ENCODE measurements at regions not wholly inside any gene's neighbourhood (a gene's known extent, or its start where the extent isn't known, plus 50 kb on each side); places are given as distances from the start of the nearest gene placed in this dataset.

GRCh38 chr3:135513106-135514059 is 452.1 kb upstream of the PPP2R3A start:
- Histone ChIP-seq H3K79me2 (ENCODE audit: low read length) (no peaks in the 10 kb centered on the region), H3K4me2 (ENCODE audit: low read length) (no peak overlapping the region), H4K20me1 (ENCODE audit: insufficient read depth, low read length) (no peaks in the 10 kb centered on the region), H2AFZ (ENCODE audit: low read depth, low read length) (no peak overlapping the region; the same call in 1 of the 2 replicates), H3K4me1 (ENCODE audit: low read length) (peaks cover 5% of the 10 kb centered on the region; the same call in 1 of the 2 replicates), H3K4me3 (ENCODE audit: low read length) (no peak overlapping the region), H3K36me3 (replicated peaks; ENCODE audit: low read depth, low read length) (no peaks in the 10 kb centered on the region), H3K9me3 (ENCODE audit: insufficient read depth, low read length) (peaks cover 7% of the 10 kb centered on the region; the same call in 1 of the 2 replicates), H3K27ac (ENCODE audit: low read length) (no peak overlapping the region), H3K27me3 (ENCODE audit: low read depth, low read length) (peaks cover 17% of the 10 kb centered on the region), H3K9ac (ENCODE audit: low read length) (no peak overlapping the region)
- no peak for TF ChIP-seq EZH2phosphoT487 (IDR thresholded peaks at IDR 0.05; ENCODE audit: low read depth)
- TF ChIP-seq CTCF (IDR thresholded peaks at IDR 0.05; ENCODE audit: low read depth, low read length) = no peak

- Histone ChIP-seq H4K20me1 (ENCODE audit: insufficient read depth, low read length) (no peaks in the 10 kb centered on the region), H3K27ac (ENCODE audit: low read length) (no peak overlapping the region), H2AFZ (ENCODE audit: low read depth, low read length) (no peak overlapping the region), H3K27me3 (ENCODE audit: low read depth, low read length) (peaks cover 15% of the 10 kb centered on the region), H3K9ac (ENCODE audit: low read length) (no peak overlapping the region), H3K4me2 (ENCODE audit: low read length) (no peak overlapping the region), H3K4me3 (ENCODE audit: low read length) (no peak overlapping the region), H3K9me3 (ENCODE audit: insufficient read depth, low read length) (peaks cover 3% of the 10 kb centered on the region; the same call in 1 of the 2 replicates), H3K36me3 (replicated peaks; ENCODE audit: low read depth, low read length) (no peaks in the 10 kb centered on the region), H3K79me2 (ENCODE audit: low read length) (no peaks in the 10 kb centered on the region), H3K4me1 (ENCODE audit: low read length) (peaks cover 5% of the 10 kb centered on the region; the same call in 1 of the 2 replicates)
- TF ChIP-seq EZH2phosphoT487 (IDR thresholded peaks at IDR 0.05; ENCODE audit: low read depth) (no peak), CTCF (IDR thresholded peaks at IDR 0.05; ENCODE audit: low read depth, low read length) (no peak)
Observed at GRCh38 chr3:135514060-135514448, 451.5 kb upstream of the PPP2R3A start.

- H3K4me1 ChIP-seq (ENCODE audit: low read length) = peaks cover 5% of the 10 kb centered on the region; the same call in 1 of the 2 replicates
- no peak overlapping the region for H3K4me2 ChIP-seq (ENCODE audit: low read length)
- H3K79me2 ChIP-seq (ENCODE audit: low read length) = no peaks in the 10 kb centered on the region
- H3K36me3 ChIP-seq (replicated peaks; ENCODE audit: low read depth, low read length) = no peaks in the 10 kb centered on the region
- H3K9ac ChIP-seq (ENCODE audit: low read length) = no peak overlapping the region
- no peak overlapping the region for H3K4me3 ChIP-seq (ENCODE audit: low read length)
- peaks cover 33% of the 10 kb centered on the region for H3K27me3 ChIP-seq (ENCODE audit: low read depth, low read length)
- H3K27ac ChIP-seq (ENCODE audit: low read length) = no peak overlapping the region
- no peaks in the 10 kb centered on the region for H3K9me3 ChIP-seq (ENCODE audit: insufficient read depth, low read length)
- H2AFZ ChIP-seq (ENCODE audit: low read depth, low read length) = no peak overlapping the region
- TF ChIP-seq CTCF (IDR thresholded peaks at IDR 0.05; ENCODE audit: low read depth, low read length) (no peak), EZH2phosphoT487 (IDR thresholded peaks at IDR 0.05; ENCODE audit: low read depth) (no peak)
- no peaks in the 10 kb centered on the region for H4K20me1 ChIP-seq (ENCODE audit: insufficient read depth, low read length)
Observed at GRCh38 chr3:135516143-135516542, 449.4 kb upstream of the PPP2R3A start.

- no peak for TF ChIP-seq EZH2phosphoT487 (IDR thresholded peaks at IDR 0.05; ENCODE audit: low read depth)
- TF ChIP-seq CTCF (IDR thresholded peaks at IDR 0.05; ENCODE audit: low read depth, low read length) = no peak
- no peaks in the 10 kb centered on the region for H3K79me2 ChIP-seq (ENCODE audit: low read length)
- H3K4me3 ChIP-seq (ENCODE audit: low read length) = no peak overlapping the region
- peaks cover 55% of the 10 kb centered on the region for H3K27me3 ChIP-seq (ENCODE audit: low read depth, low read length)
- H2AFZ ChIP-seq (ENCODE audit: low read depth, low read length) = no peak overlapping the region
- no peak overlapping the region for H3K27ac ChIP-seq (ENCODE audit: low read length)
- no peaks in the 10 kb centered on the region for H3K4me1 ChIP-seq (ENCODE audit: low read length)
- no peak overlapping the region for H3K9ac ChIP-seq (ENCODE audit: low read length)
- no peaks in the 10 kb centered on the region for H4K20me1 ChIP-seq (ENCODE audit: insufficient read depth, low read length)
- H3K36me3 ChIP-seq (replicated peaks; ENCODE audit: low read depth, low read length) = no peaks in the 10 kb centered on the region
- no peak overlapping the region for H3K4me2 ChIP-seq (ENCODE audit: low read length)
- H3K9me3 ChIP-seq (ENCODE audit: insufficient read depth, low read length) = no peaks in the 10 kb centered on the region
Observed at GRCh38 chr3:135528413-135529015, 437.0 kb upstream of the PPP2R3A start.
